ENCODE measurements at regions not wholly inside any gene's neighbourhood (a gene's known extent, or its start where the extent isn't known, plus 50 kb on each side); places are given as distances from the start of the nearest gene placed in this dataset.

- TF ChIP-seq CTCF (IDR thresholded peaks at IDR 0.05): no peak
Observed at GRCh38 chr4:120528428-120528827, 394.1 kb downstream of the PRDM5 start.

GRCh38 chr4:120526033-120526432 is 396.5 kb downstream of the PRDM5 start:
- DNase-seq: no peak
- TF ChIP-seq CTCF (IDR thresholded peaks at IDR 0.05): no peak
- intact Hi-C loops (cut with DNase I): no loop called here

More at GRCh38 chr4:120528428-120528827, 394.1 kb downstream of the PRDM5 start:
- Histone ChIP-seq H3K9ac (ENCODE audit: low read depth in 2 of 2, low read length in 2 of 2) (no peak overlapping the region), H3K36me3 (no peaks in the 10 kb centered on the region), H3K4me1 (no peaks in the 10 kb centered on the region), H3K9me3 (no peaks in the 10 kb centered on the region), H3K27ac (no peak overlapping the region), H3K27me3 (no peaks in the 10 kb centered on the region), H3K4me3 (no peak overlapping the region)
- intact Hi-C loops (cut with DNase I): no loop called here
- DNase-seq: no peak

GRCh38 chr4:120525106-120525505 is 397.4 kb downstream of the PRDM5 start:
- Histone ChIP-seq H3K9me3 (no peaks in the 10 kb centered on the region), H3K4me3 (no peak overlapping the region), H3K27me3 (no peaks in the 10 kb centered on the region), H3K9ac (ENCODE audit: low read depth in 2 of 2, low read length in 2 of 2) (no peak overlapping the region), H3K4me1 (no peaks in the 10 kb centered on the region), H3K27ac (no peak overlapping the region), H3K36me3 (no peaks in the 10 kb centered on the region)
- no peak for TF ChIP-seq CTCF (IDR thresholded peaks at IDR 0.05)
- intact Hi-C loops (cut with DNase I): no loop called here
- DNase-seq: no peak

More at GRCh38 chr4:120526033-120526432, 396.5 kb downstream of the PRDM5 start:
- H3K27ac ChIP-seq: no peak overlapping the region
- no peaks in the 10 kb centered on the region for H3K9me3 ChIP-seq
- no peaks in the 10 kb centered on the region for H3K27me3 ChIP-seq
- H3K4me1 ChIP-seq: no peaks in the 10 kb centered on the region
- no peak overlapping the region for H3K9ac ChIP-seq (ENCODE audit: low read depth in 2 of 2, low read length in 2 of 2)
- H3K4me3 ChIP-seq: no peak overlapping the region
- H3K36me3 ChIP-seq: no peaks in the 10 kb centered on the region

GRCh38 chr4:120524237-120524636 is 398.3 kb downstream of the PRDM5 start:
- no peak for TF ChIP-seq CTCF (IDR thresholded peaks at IDR 0.05)
- no peak overlapping the region for H3K27ac ChIP-seq
- no peak for DNase-seq
- no peak overlapping the region for H3K4me3 ChIP-seq
- H3K36me3 ChIP-seq: no peaks in the 10 kb centered on the region
- H3K27me3 ChIP-seq: no peaks in the 10 kb centered on the region
- no peak overlapping the region for H3K9ac ChIP-seq (ENCODE audit: low read depth in 2 of 2, low read length in 2 of 2)
- intact Hi-C loops (cut with DNase I): no loop called here
- no peaks in the 10 kb centered on the region for H3K9me3 ChIP-seq
- no peaks in the 10 kb centered on the region for H3K4me1 ChIP-seq

GRCh38 chr4:120520761-120521160 is 401.8 kb downstream of the PRDM5 start:
- Histone ChIP-seq H3K9me3 (no peaks in the 10 kb centered on the region), H3K27me3 (no peaks in the 10 kb centered on the region), H3K27ac (no peak overlapping the region), H3K4me3 (no peak overlapping the region), H3K9ac (ENCODE audit: low read depth in 2 of 2, low read length in 2 of 2) (no peak overlapping the region), H3K36me3 (no peaks in the 10 kb centered on the region), H3K4me1 (no peaks in the 10 kb centered on the region)
- TF ChIP-seq CTCF (IDR thresholded peaks at IDR 0.05): no peak
- DNase-seq: no peak
- intact Hi-C loops (cut with DNase I): no loop called here

- no peak for TF ChIP-seq CTCF (IDR thresholded peaks at IDR 0.05)
- H3K9me3 ChIP-seq: no peaks in the 10 kb centered on the region
- no peak overlapping the region for H3K27ac ChIP-seq
- peak; percentile 56 for DNase-seq
- H3K4me3 ChIP-seq: no peak overlapping the region
- no peaks in the 10 kb centered on the region for H3K4me1 ChIP-seq
- intact Hi-C loops (cut with DNase I): no loop called here
- no peaks in the 10 kb centered on the region for H3K27me3 ChIP-seq
- no peak overlapping the region for H3K9ac ChIP-seq (ENCODE audit: low read depth in 2 of 2, low read length in 2 of 2)
- H3K36me3 ChIP-seq: no peaks in the 10 kb centered on the region
Observed at GRCh38 chr4:120517966-120518365, 404.6 kb downstream of the PRDM5 start.
